ENCODE measurements at regions not wholly inside any gene's neighbourhood (a gene's known extent, or its start where the extent isn't known, plus 50 kb on each side); places are given as distances from the start of the nearest gene placed in this dataset.

DNA sequence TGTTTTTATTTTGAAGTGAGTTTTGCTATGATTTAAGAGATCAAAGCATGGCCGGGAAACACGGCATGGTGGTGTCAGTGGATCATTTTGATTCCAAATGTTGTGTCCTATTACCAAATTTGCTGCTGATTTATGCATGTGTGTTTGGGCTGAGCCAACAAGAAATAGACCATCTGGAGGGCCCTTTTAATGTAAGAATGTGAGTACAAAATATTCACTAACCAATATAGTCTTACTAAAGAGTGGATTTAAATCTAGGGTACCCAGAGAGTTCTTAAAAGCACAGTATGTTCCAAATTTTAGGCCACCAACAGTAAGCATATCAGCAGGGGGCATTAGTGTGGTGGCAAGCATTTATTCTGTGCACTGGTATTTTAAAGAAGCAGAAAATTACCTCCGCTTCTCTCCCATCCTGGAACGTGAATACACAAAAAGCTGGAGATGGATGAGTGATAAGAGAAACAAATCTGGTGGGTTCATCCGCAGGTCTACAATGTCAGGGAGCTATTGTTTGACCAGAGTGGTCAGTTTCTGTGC is 444.4 kb upstream of the IGFBP7 start:
- TF ChIP-seq POLR2A (IDR thresholded peaks at IDR 0.05), result no peak
- TF ChIP-seq CTCF (IDR thresholded peaks at IDR 0.05), result no peak
- TF ChIP-seq POLR2AphosphoS5 (IDR thresholded peaks at IDR 0.05; ENCODE audit: insufficient read depth in 1 of 2, low read depth in 1 of 2), result no peak
- no peak for DNase-seq (ENCODE audit: extremely low spot score in 2 of 2)
- no peaks in the 10 kb centered on the region for H3K9me3 ChIP-seq
- H3K4me1 ChIP-seq, result no peaks in the 10 kb centered on the region
- intact Hi-C loops (cut with DNase I), result no loop called here
- H3K27me3 ChIP-seq, result no peaks in the 10 kb centered on the region
- no peak overlapping the region for H3K27ac ChIP-seq
- H3K36me3 ChIP-seq, result no peaks in the 10 kb centered on the region
- H3K4me3 ChIP-seq, result no peak overlapping the region

DNA sequence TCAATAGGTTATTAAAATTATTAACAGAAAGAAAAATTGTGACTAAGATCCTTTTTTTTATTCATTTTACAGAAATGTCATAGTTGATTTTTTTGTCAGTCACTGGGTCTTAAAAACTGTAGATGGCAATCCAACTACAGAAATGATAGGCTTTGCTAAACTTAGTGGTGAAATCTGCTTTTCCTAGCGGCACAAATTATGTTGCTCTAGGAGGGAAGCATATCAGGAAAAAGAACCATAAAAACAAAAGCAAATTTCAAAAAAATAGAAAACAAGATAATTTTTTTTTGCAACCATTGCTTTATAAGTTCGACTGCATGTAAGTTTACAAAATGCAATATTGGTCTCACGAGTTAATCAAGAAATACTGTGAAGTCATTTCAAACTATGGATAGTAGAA is 443.5 kb upstream of the IGFBP7 start:
- TF ChIP-seq POLR2AphosphoS5 (IDR thresholded peaks at IDR 0.05; ENCODE audit: insufficient read depth in 1 of 2, low read depth in 1 of 2) (no peak), POLR2A (IDR thresholded peaks at IDR 0.05) (no peak), CTCF (IDR thresholded peaks at IDR 0.05) (no peak)
- DNase-seq (ENCODE audit: extremely low spot score in 2 of 2), result no peak

DNA sequence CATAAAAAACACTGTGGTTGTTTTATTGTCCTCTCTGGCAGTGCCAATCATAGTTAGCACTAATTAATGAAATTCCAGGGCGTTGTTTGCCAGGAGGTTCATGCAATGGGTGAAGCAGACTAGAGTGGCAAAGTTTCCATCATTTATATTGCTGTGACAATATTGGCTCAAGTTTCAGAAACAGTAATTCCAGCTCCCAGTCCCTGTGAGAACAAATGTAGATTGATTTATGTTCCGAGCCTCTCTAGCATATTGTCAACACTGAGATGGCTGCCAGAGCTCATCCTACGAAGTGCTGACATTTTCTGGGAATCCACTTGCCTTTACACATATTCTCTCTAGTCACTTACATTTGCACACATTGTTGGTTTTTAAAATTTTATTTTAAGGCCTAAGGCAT is 440.0 kb upstream of the IGFBP7 start:
- no peaks in the 10 kb centered on the region for H3K36me3 ChIP-seq
- no peaks in the 10 kb centered on the region for H3K4me1 ChIP-seq
- TF ChIP-seq POLR2AphosphoS5 (IDR thresholded peaks at IDR 0.05; ENCODE audit: insufficient read depth in 1 of 2, low read depth in 1 of 2) (no peak), CTCF (IDR thresholded peaks at IDR 0.05) (no peak), POLR2A (IDR thresholded peaks at IDR 0.05) (no peak)
- H3K9me3 ChIP-seq, result no peaks in the 10 kb centered on the region
- intact Hi-C loops (cut with DNase I), result no loop called here
- DNase-seq (ENCODE audit: extremely low spot score in 2 of 2), result no peak
- H3K4me3 ChIP-seq, result no peak overlapping the region
- H3K27me3 ChIP-seq, result no peaks in the 10 kb centered on the region
- H3K27ac ChIP-seq, result no peak overlapping the region

More for the DNA sequence above, 443.5 kb upstream of the IGFBP7 start:
- intact Hi-C loops (cut with DNase I), result no loop called here
- Histone ChIP-seq H3K27me3 (no peaks in the 10 kb centered on the region), H3K27ac (no peak overlapping the region), H3K9me3 (no peaks in the 10 kb centered on the region), H3K36me3 (no peaks in the 10 kb centered on the region), H3K4me3 (no peak overlapping the region), H3K4me1 (no peaks in the 10 kb centered on the region)

- Histone ChIP-seq H3K27ac (no peak overlapping the region), H3K4me3 (no peak overlapping the region), H3K27me3 (no peaks in the 10 kb centered on the region), H3K9me3 (no peaks in the 10 kb centered on the region), H3K36me3 (no peaks in the 10 kb centered on the region), H3K4me1 (no peaks in the 10 kb centered on the region)
- no peak for TF ChIP-seq POLR2AphosphoS5 (IDR thresholded peaks at IDR 0.05; ENCODE audit: insufficient read depth in 1 of 2, low read depth in 1 of 2)
- TF ChIP-seq CTCF (IDR thresholded peaks at IDR 0.05), result no peak
- TF ChIP-seq POLR2A (IDR thresholded peaks at IDR 0.05), result no peak
- no peak for DNase-seq (ENCODE audit: extremely low spot score in 2 of 2)
- intact Hi-C loops (cut with DNase I), result no loop called here
These were observed 438.7 kb upstream of the IGFBP7 start for GRCh38 chr4:57548856-57549255.

GRCh38 chr4:57544811-57545654 is 434.8 kb upstream of the IGFBP7 start:
- intact Hi-C loops (cut with DNase I), result no loop called here
- Histone ChIP-seq H3K4me3 (no peak overlapping the region), H3K27ac (no peak overlapping the region), H3K36me3 (no peaks in the 10 kb centered on the region), H3K9me3 (no peaks in the 10 kb centered on the region), H3K4me1 (no peaks in the 10 kb centered on the region), H3K27me3 (no peaks in the 10 kb centered on the region)
- no peak for DNase-seq (ENCODE audit: extremely low spot score in 2 of 2)
- TF ChIP-seq POLR2A (IDR thresholded peaks at IDR 0.05) (no peak), POLR2AphosphoS5 (IDR thresholded peaks at IDR 0.05; ENCODE audit: insufficient read depth in 1 of 2, low read depth in 1 of 2) (no peak), CTCF (IDR thresholded peaks at IDR 0.05) (no peak)
